ENCODE measurements at regions not wholly inside any gene's neighbourhood (a gene's known extent, or its start where the extent isn't known, plus 50 kb on each side); places are given as distances from the start of the nearest gene placed in this dataset.

DNA sequence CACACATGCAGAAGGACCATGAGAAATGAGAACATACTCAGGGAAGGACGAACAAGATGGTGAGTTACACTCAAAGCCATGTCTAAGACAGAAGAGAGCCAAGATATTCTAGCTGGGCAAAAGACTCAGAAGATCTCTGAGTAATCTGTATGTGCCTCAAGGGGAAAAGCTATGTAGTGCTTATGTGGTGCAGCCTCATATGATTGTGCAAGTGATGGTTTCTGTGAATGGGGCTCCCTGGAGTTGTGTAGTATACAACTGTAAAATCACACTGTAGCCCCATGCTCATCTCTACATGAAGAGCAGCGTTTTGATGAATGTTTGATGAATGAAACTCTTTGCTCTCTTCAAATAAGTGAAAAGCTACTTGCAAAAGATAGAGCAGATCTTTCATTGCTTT is 57.5 kb downstream of the OSR1 start:
- DNase-seq: no peak

DNA sequence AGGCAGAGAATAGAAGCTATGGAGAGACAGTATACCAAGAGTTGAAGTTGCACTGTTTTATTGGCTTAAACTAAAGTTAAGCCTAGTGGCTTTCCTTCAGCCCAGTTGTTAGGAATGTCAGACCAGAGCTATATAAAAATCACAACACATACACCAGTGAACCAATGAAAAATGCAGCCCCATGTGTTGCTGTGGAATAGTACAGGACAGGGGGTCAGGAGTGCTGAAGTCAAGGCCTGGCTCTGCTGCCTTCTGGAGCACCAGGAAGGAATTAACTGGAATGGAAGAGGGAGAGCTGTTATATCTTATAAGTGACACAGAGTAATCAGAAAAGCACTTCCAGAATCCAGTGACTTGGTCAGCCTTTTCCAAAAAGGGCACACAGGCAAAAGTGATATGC is 58.9 kb downstream of the OSR1 start:
- DNase-seq: no peak

DNA sequence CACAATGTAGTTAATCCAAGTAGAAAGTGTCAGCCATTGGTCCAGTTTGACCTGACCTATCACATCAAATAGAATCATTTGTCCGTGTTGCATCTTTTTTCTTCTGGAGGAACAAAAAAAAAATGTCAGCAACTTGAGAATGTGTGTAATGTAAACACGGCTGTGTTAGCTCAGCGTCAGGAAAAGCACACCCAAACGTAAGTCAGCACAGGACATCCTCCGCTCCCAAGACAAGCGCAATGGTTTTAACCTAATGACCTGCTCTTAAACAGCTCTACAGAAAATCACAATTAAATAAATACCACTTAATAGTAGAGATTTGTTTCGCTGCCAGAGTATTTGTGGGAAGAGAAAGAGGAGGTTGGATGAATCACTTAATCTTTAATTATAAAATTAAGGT is 59.4 kb downstream of the OSR1 start:
- no peak for DNase-seq

DNA sequence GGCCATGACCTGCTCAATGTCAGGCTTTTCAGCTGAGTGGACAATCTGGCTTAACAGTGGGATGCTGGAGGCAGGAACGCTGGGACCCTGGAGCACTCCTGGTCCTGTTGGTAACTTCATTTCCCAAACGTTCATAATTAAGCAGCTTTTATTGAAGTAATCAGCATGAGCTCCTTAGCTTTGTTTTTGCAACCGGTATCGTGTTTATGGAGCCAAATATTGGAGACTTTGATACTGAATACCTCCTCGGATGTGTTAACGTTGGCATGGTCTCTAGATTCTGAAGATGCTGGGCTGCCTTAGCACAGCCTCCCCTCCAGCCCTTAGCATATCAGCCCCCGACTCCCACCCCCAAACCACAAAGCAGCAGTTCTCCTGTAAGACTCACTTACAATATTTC is 60.7 kb downstream of the OSR1 start:
- no peak for DNase-seq

DNA sequence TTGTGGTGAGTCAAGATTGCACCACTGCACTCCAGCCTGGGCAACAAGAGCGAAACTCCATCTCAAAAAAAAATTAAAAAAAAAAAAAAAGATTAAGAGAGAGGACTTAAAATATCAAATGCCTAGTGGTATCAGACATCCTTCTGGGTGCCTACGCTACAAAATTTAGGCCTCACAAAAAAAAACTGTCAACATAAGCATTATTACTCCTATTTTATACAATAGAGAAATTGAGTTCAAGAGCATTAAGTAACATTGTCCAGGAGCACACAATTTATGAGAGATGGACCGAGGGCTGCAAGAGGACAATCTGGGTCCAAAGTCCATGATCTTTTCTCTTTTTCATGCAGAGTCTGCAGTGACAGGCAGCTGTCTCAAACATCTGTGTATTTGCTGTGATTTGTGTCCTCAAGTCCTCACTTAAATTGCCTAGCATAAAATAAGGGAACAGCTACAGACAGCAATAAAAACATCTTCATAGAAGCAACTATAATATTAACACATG is 62.4 kb downstream of the OSR1 start:
- DNase-seq: no peak

DNA sequence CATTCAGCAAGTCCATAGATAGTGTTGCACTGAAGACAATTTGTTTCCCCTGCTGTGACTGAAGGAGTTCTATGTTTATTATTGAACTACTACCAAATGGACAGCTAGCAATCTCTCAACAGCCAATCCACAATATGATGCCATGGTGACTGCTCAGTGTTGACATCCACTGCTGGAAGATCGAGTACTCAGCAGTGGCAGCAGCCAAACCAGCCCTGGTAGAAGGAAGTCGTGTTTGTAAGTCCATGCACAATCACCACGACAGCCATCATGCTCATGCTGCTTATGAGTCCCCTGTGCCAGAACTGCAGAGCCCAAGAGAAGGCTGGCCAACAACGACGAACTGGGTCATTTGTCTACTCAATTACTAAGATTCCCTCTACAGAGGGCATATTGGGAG is 66.4 kb downstream of the OSR1 start:
- no peak for DNase-seq

DNA sequence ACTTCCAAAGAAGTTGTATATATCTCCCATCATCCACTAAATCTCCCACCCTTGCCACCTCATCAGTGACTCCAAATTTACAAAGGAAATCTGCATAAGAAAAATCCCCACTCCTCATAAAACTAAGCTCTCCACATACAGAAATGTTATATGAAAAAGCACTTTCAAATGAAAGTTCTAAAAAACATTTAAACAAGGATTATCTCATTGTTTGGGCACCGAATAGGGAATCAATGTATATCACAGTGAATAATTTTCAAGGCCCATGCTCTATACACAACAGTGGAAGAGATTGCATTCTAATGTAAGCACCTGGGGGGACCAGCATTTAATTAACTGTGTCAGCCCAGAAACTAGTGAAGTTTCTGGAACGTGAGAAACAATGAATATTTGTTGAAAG is 70.1 kb downstream of the OSR1 start:
- no peak for DNase-seq

DNA sequence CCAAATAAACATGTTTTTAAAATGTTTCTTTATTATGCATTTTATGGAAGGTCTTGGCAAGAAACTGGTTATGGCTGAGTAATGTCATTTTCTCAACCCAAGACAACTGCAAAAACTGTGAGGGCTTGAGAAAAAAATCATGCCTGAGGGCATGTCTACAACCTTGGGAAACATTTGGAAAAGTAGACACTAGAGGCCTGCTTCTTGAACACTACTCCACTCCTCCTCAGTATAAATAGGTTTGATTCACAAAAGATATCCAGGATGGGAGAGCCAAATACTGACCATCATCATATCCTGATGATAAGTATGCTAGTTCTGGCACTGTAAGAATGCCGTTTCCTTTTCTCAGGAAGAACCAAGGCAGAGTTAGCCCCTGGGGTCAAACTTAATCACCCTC is 71.1 kb downstream of the OSR1 start:
- DNase-seq: no peak

DNA sequence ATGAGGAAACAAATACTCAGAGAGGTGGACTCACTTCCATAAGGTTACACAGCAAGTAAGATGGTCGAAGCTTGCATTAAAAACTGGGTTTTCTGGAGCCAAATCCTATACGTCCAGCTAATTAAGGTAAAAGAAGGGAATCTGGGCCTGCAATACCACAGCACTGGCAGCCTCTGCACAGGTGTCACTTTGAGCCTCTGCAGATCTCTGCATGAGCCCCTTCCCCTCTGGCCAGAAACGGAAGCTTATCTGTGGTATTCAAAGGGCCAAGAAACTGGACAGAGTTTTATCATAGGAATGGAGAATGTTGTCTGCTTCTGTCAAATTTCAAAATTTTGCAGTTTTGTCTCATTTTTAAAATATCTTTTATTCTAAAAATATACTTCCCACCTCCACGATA is 76.1 kb downstream of the OSR1 start:
- DNase-seq: no peak

DNA sequence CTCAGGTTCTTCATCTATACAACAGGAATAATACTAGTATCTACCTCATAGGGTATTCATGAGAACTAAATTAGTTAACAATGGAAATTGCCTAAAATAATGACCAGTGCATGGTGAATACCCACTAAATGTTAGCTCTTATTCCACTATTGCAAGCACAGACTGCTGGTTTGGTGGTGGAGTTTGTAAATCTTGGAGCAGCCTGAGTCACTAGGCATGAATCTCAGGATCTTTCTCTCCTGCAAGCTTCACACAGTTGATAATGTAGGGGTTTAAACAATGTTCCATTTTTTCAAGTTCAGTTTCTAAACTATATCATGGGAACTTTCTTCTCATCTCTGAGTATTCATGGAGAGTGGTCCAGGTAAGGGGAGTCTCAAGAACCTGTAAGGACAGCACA is 84.0 kb downstream of the OSR1 start:
- no peak for DNase-seq

DNA sequence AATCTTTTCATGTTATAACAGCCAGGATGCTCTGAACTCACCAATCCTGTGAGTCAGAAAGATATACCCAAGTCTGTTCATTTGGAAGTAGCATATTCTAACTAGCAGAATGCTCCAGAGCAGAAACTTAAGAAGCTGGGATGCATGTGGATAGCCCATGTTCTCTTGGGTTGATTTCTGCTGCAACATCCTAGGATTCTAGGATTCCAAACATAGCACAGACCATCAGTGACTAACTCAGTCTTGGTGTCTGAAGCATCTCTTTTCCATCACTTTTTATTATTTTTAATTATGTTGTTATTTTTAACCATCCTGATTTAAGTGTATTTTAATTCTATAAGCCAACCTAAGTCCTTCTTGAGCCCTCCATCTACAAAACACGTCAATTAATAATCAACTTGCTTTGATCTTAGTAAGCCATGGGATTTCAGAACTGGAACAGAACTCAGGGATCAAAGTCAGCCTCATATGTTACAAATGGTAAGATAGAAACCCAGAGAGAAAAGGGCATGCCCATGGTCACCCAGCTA is 85.4 kb downstream of the OSR1 start:
- DNase-seq: no peak

DNA sequence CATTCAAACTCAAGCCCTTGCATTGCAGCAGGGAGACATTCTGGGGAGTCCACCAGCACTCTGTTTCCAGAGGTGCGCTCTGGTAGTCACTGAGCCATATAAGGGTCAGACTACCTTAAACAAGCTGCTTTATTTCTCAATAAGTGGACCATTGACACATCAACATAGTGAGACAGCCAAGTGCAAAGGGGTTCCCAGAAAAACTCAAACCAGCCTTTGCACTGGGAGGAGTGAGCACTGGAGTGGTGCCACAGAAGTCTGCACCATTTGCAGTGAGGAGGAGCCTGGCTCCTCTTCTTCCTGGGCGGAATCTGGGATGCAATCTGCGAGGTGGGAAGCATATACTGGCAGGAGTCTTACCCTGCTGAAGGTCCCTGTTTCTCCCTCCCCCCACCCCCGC is 86.4 kb downstream of the OSR1 start:
- DNase-seq: no peak

DNA sequence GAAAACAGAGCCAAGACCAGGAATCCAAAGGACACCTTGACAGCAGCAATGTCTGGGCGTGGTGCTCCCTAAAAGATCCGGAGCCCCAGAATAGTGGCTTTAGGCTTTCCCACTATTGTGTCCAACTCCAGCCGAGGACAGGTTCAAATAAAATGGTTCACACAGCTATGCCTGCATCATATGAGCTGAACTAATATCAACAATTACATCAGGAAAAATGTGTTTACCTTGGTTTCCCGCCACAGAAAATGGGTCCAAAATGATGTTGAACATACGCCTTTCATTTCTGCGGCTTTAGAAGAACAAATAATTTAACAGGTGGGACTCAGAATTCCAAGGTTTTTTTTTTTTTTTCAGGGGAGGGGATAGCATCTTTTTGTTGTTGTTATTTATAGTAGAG is 93.6 kb downstream of the OSR1 start:
- no peak for DNase-seq

DNA sequence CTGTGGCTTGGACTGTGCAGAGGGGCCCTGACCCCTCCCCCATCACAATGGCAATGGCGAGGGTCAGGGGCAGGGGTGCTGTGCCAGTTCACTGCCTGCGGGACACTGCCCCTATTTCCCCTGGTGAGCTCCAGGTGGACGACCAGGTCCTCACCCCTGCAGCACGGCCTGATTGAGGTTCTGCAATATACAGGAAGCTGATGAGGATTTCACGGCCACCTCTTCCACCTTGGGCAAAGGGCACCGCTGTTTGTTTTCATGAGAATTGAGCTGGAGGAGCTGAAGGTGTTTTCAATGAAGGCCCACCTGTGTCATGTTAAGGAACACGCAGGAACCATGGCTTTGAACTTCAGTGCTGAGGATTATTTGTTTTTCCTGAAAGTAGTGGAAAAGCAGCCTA is 96.3 kb downstream of the OSR1 start:
- no peak for DNase-seq

DNA sequence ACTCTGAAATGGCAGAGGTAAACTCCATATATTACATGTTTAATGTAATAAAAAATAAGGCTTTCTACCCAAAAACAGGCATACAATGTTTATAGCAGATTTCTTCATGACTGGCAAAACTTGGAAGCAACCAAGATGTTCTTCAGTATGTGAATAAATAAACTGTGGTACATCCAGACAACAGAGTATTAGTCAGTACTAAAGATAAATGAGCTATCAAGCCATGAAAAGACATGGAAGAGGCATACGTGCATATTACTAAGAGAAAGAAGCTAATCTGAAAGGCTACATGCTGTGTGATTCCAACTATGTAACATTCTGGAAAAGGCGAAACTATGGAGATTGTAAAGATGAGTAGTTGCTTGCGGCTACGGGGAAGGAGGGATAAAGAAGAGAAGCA is 97.4 kb downstream of the OSR1 start:
- DNase-seq: no peak

DNA sequence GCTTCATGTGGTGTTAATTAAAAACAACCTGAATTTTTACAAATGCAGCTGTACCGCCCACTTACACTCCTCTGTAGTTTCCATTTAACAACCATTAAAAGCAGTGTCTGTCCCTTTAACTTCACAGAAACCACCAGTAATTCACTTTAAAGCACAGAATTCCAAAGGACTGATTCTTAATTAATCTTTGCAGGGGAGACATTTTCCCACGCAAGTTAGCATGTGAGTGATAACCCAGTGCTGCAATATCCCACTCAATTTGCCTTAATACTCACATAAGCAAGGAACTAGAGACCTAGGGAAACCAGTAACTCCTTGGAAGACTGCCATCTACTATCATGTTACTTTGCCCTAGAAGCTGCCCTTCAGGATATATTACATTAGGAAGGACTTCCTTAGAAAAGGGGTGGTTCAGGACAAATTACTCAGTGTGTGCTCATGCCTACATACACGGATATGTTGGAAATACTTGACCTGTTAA is 102.3 kb downstream of the OSR1 start:
- no peak for DNase-seq

DNA sequence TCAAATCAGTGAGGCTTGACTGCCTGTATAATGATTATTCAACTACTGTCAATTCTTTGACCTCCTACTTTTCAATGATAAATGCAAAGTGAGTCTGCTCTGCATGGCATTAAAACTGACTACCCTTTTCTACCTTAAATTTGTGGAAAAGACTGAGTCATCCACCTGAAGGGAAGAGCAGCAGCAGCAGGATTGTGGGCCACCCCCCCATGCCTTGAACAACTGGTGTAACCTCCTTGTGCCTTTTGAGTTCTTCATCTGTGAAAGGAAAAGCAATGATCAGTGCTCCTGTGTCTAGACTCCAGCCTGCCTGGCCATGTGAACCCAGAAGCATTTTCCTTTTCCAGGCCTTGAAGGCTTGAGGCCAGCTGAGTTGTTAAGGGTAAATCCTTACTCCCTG is 102.9 kb downstream of the OSR1 start:
- no peak for DNase-seq

DNA sequence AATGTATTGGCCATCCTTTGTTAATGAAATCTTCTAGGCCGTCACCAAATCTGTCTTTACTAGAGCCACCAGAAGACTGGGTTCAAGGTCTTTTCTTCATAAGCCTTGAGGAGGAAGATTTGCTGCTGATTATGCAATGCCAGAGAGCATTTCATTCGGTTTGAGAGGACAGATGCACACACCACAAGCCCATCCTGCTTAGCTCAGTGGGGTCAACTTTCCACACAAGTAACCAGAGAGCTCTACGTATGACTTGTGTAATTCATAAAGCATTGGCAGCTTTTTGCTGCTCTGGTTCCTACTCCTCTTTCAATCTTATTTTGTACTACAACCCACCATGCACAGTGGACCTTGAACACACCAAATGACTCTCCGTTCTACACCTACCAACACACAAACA is 106.9 kb downstream of the OSR1 start:
- no peak for DNase-seq

DNA sequence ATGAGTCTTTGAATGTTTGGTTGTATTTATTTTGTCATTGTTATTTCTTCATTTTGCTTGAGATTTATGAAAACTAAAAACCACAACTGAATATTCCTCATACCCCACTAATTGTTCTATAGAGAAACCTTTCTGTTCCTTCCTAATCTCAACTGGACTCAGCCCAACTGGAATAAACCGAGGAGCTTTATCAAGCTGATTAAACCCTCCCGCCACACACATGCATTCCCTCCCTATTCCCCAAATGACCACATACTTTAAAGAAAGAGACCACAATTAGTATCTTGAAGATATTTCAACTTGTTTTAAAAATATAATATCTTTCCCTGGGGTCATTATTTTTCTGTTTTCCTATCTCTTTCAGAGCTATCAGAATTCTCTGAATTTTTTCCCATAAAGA is 107.5 kb downstream of the OSR1 start:
- DNase-seq: no peak

DNA sequence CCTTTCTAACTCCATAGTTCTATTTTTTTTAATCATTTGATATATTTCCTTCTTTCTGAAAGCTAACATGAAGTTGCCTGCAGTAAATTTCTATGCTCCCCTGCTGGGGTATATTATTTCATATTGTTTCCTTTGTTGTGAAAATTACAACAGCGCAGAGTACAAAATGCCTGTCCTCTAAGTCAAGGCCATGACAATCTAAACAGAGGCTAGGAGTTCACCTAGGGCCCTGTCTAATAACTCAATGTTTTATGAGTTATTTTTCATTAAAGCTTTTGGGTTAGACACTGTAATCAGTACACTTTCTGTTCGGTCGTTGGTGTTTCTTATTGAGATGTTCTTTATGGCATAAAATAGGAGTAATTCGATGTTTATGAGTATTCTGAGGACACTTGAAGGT is 111.2 kb downstream of the OSR1 start:
- DNase-seq: no peak

DNA sequence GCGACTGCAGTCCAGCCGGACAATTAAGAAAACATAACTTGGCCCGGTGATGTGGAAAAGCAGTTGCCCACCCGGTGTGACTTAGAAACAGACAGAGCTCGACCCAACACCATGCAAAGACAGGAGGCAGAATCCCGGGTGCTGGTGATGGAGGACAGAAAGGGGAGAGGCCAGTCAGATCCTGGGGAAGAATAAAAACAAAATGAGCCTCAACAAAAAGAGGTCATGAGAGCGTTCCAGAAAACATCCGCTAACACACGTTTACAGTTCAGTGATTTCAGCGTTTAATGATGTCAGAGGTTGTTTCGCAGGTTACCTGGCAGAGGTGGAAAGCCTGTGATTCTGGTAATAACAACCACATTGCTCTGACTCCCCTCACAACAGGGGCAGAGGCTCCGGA is 111.9 kb downstream of the OSR1 start:
- DNase-seq: no peak

DNA sequence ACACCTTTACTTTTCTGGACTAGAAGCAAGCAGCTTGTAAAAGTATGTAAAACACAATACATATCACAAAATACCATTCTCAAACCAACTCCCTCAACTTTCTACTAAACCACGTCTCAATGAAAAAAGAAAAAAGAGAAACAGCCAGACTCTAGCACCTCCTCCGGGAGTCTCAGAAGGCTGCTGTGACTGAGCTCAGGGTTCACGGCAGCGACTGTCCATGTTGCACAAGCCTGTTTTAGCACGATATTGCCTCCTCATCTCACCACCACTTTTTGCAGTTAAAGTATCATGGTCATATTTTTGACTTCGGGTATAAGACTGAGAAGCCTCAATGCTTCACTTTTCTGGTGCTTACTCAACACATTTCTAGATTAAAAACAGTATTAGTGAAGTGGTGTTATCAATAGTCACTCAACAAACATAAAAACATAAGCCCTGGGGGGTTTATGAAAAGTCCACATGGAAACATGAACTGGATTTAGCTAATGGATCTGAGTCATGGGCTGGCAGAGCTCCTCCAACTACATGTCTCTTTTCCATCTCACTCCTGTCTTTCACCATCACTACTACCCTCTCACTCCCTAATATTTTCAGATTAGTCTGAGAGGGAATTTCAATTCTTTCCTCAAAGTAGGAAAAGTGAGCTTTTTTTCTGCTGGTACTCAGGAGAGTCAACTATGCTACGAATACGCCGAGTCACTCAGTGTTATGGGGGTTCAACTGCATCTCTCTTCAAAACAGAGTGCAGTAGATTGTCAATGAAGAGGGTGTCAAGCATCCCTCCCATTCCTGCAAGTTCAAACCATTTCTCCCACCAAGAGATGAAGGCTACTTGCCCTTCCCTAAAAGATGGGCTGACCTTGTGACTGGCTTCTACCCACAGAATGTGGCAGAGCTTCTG is 113.7 kb downstream of the OSR1 start:
- no peak for DNase-seq

DNA sequence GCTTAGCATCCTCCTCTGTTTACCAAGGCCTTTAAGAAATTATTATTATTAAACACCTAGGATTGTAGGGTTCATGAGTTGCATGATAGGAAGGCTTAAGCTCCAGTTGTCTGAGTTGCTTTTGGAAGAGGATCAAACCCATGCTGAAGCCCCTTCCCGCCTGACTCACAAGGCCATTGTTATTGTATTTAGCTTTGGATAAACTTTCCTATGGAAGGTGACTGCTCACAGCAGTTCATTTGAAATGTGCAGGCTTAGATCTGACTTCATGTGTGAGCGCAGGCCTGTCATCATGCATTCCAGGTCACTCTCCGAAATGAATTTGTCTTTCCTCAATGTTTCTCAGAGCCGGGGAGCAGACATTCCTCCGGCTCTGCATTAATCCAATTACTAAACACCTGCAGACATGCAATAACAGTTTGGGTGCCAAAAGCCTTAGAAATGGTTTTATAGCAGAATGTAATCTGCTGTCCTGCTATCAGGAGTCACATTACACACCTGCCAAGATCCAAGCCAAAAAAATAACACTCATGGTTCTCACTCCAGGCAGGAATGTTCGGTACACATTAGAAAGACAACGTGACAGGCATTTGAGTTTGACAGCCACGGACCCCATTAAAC is 119.9 kb downstream of the OSR1 start:
- no peak for DNase-seq

DNA sequence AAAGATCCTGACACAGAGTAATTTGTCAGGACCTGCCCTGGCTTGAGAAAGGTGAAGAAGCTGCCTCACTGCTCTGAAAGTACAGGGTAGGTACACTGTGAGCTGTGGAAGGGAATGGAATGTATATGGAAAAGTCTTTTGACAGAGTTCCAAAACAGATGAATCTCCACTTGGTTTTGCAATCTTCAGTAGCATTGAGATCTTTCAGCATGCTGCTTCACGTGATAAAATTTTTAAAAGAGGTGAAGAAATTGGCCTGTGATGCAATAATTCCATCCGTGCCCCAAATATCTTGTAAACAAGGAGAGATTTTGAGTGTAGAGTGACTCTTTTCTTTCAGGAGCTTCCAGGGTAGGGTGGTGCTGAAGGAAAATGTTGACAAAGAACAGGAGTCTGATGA is 123.1 kb downstream of the OSR1 start:
- DNase-seq: no peak

Measured in stimulated activated CD4-positive, alpha-beta T cell treated with anti-CD3 and anti-CD28 coated beads, Interleukin-1b, Interleukin-23, amount 100 ng/mL, for 48 hours (primary cell).